Breast epithelium (tissue), 3 donors: ENCODE measurements at regions not wholly inside any gene's neighbourhood (a gene's known extent, or its start where the extent isn't known, plus 50 kb on each side); places are given as distances from the start of the nearest gene placed in this dataset.

Experiments
- POLR2A ChIP-seq: fragments of 450-650 bp; IDR thresholded peaks from one replicate; pipeline ENCODE4 v1.6.1; 2016; ENCODE audit warnings: antibody characterized with exemption, mild to moderate bottlenecking, moderate library complexity
- POLR2AphosphoS5 ChIP-seq, 3 donors: sonication (generic); formaldehyde crosslinking; IDR thresholded peaks; one replicate each; pipeline ENCODE4 v1.6.1; 2017; ENCODE audit warnings: antibody characterized with exemption in 3 of 3
- TF ChIP-seq, protein P1 (sequence below), 3 donors: fragments of 450-650 bp; IDR thresholded peaks; one replicate each; pipeline ENCODE4 v1.5.1; 2016 to 2017; ENCODE audit warnings: antibody characterized with exemption in 3 of 3, mild to moderate bottlenecking in 3 of 3, moderate library complexity in 3 of 3

DNA sequence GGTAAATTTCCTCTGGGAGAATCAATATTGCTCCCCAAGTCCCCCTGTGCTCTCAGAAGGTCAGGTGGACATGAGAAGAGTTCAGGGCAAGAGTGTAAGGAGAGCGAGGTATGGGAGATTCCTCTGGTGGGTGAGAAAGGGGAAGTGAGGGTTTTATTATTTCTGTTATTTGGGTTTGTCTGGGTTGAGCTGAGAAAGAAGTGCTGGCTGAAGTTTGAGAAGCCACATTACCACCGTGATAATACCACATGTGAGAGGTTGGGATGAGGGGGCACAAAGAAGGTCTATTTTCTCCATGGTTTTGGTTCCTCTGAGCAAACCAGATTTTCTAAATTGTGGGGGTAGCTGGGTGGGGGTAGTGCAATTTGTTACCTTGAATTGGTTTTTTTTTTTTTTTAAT lies 350.4 kb downstream of the OSTF1 start:
- TF ChIP-seq, protein P1, sequence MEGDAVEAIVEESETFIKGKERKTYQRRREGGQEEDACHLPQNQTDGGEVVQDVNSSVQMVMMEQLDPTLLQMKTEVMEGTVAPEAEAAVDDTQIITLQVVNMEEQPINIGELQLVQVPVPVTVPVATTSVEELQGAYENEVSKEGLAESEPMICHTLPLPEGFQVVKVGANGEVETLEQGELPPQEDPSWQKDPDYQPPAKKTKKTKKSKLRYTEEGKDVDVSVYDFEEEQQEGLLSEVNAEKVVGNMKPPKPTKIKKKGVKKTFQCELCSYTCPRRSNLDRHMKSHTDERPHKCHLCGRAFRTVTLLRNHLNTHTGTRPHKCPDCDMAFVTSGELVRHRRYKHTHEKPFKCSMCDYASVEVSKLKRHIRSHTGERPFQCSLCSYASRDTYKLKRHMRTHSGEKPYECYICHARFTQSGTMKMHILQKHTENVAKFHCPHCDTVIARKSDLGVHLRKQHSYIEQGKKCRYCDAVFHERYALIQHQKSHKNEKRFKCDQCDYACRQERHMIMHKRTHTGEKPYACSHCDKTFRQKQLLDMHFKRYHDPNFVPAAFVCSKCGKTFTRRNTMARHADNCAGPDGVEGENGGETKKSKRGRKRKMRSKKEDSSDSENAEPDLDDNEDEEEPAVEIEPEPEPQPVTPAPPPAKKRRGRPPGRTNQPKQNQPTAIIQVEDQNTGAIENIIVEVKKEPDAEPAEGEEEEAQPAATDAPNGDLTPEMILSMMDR (IDR thresholded peaks at IDR 0.05), result no peak
- TF ChIP-seq POLR2A, result no peak
- no peak for TF ChIP-seq POLR2AphosphoS5 (IDR thresholded peaks at IDR 0.05)
